ENCODE measurements at regions not wholly inside any gene's neighbourhood (a gene's known extent, or its start where the extent isn't known, plus 50 kb on each side); places are given as distances from the start of the nearest gene placed in this dataset.

- H2AFZ ChIP-seq (ENCODE audit: low read depth, low read length) = no peak overlapping the region
- no peaks in the 10 kb centered on the region for H3K9me3 ChIP-seq (ENCODE audit: insufficient read depth, low read length)
- no peak overlapping the region for H3K9ac ChIP-seq (ENCODE audit: low read length)
- no peaks in the 10 kb centered on the region for H3K27me3 ChIP-seq (ENCODE audit: low read depth, low read length)
- H3K36me3 ChIP-seq (replicated peaks; ENCODE audit: low read depth, low read length) = no peaks in the 10 kb centered on the region
- H3K4me1 ChIP-seq (ENCODE audit: low read length) = no peaks in the 10 kb centered on the region
- no peak overlapping the region for H3K4me3 ChIP-seq (ENCODE audit: low read length)
- no peaks in the 10 kb centered on the region for H3K79me2 ChIP-seq (ENCODE audit: low read length)
- no peak overlapping the region for H3K27ac ChIP-seq (ENCODE audit: low read length)
- H3K4me2 ChIP-seq (ENCODE audit: low read length) = no peak overlapping the region
- TF ChIP-seq CTCF (IDR thresholded peaks at IDR 0.05; ENCODE audit: low read depth, low read length) (no peak), EZH2phosphoT487 (IDR thresholded peaks at IDR 0.05; ENCODE audit: low read depth) (no peak)
- no peaks in the 10 kb centered on the region for H4K20me1 ChIP-seq (ENCODE audit: insufficient read depth, low read length)
Measured at GRCh38 chr11:97934572-97935208, 1086.1 kb upstream of the CNTN5 start.

DNA sequence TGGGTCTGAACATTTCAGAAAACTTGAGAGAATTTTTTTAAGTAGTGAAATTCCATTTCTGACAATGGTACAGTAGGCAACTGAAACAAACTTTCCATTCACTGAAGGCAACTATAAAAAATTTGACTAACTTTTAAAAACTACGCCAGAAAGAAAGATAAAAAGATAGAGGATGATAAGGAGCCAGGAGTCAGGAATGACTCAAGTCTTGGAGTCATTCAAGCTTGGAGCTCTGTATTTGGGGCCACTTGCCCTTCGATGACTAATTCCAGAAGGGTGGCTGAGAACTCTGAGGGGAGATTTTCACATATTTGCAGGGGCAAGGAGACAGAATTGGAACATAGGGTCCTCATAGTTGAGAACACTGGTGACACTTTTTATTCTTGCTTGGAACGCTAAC, 1083.2 kb upstream of the CNTN5 start:
- H3K9me3 ChIP-seq (ENCODE audit: insufficient read depth, low read length) = no peaks in the 10 kb centered on the region
- no peak overlapping the region for H3K4me2 ChIP-seq (ENCODE audit: low read length)
- no peaks in the 10 kb centered on the region for H4K20me1 ChIP-seq (ENCODE audit: insufficient read depth, low read length)
- no peak overlapping the region for H3K4me3 ChIP-seq (ENCODE audit: low read length)
- TF ChIP-seq CTCF (IDR thresholded peaks at IDR 0.05; ENCODE audit: low read depth, low read length) = no peak
- no peaks in the 10 kb centered on the region for H3K4me1 ChIP-seq (ENCODE audit: low read length)
- no peak overlapping the region for H3K9ac ChIP-seq (ENCODE audit: low read length)
- H2AFZ ChIP-seq (ENCODE audit: low read depth, low read length) = no peak overlapping the region
- H3K27me3 ChIP-seq (ENCODE audit: low read depth, low read length) = no peaks in the 10 kb centered on the region
- H3K27ac ChIP-seq (ENCODE audit: low read length) = no peak overlapping the region
- H3K79me2 ChIP-seq (ENCODE audit: low read length) = no peaks in the 10 kb centered on the region
- H3K36me3 ChIP-seq (replicated peaks; ENCODE audit: low read depth, low read length) = no peaks in the 10 kb centered on the region

DNA sequence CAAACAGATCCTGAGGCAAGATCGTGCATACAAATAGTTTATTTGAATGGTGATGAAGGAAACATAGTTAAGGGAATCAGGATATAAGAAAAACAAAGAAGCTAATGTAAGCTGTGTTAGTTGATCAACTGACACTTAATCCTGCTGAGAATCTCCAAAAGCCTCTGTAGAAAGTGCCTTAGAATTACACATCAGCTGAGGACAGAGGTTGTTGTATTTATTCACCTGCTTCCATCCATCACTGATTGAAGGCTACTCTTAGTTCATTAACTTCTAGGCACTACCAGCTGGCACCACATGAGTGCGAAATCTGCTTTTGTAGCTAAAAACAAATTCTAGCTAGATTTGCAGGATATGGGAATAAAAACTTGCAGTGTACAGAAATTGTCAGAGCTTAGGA, 1082.0 kb upstream of the CNTN5 start:
- H3K9me3 ChIP-seq (ENCODE audit: insufficient read depth, low read length) = no peaks in the 10 kb centered on the region
- no peak overlapping the region for H2AFZ ChIP-seq (ENCODE audit: low read depth, low read length)

GRCh38 chr11:97943493-97943892, 1077.3 kb upstream of the CNTN5 start:
- H3K4me1 ChIP-seq (ENCODE audit: low read length) = no peaks in the 10 kb centered on the region
- H2AFZ ChIP-seq (ENCODE audit: low read depth, low read length) = no peak overlapping the region
- TF ChIP-seq CTCF (IDR thresholded peaks at IDR 0.05; ENCODE audit: low read depth, low read length) = no peak
- TF ChIP-seq EZH2phosphoT487 (IDR thresholded peaks at IDR 0.05; ENCODE audit: low read depth) = no peak
- no peak overlapping the region for H3K27ac ChIP-seq (ENCODE audit: low read length)
- H3K4me3 ChIP-seq (ENCODE audit: low read length) = no peak overlapping the region
- H3K9me3 ChIP-seq (ENCODE audit: insufficient read depth, low read length) = no peaks in the 10 kb centered on the region
- no peaks in the 10 kb centered on the region for H3K36me3 ChIP-seq (replicated peaks; ENCODE audit: low read depth, low read length)
- no peaks in the 10 kb centered on the region for H4K20me1 ChIP-seq (ENCODE audit: insufficient read depth, low read length)
- no peaks in the 10 kb centered on the region for H3K79me2 ChIP-seq (ENCODE audit: low read length)
- no peak overlapping the region for H3K4me2 ChIP-seq (ENCODE audit: low read length)
- no peak overlapping the region for H3K9ac ChIP-seq (ENCODE audit: low read length)
- no peaks in the 10 kb centered on the region for H3K27me3 ChIP-seq (ENCODE audit: low read depth, low read length)

More for the DNA sequence above, 1082.0 kb upstream of the CNTN5 start:
- no peak overlapping the region for H3K9ac ChIP-seq (ENCODE audit: low read length)
- H3K4me1 ChIP-seq (ENCODE audit: low read length) = no peaks in the 10 kb centered on the region
- no peak overlapping the region for H3K4me2 ChIP-seq (ENCODE audit: low read length)
- H3K36me3 ChIP-seq (replicated peaks; ENCODE audit: low read depth, low read length) = no peaks in the 10 kb centered on the region
- no peak overlapping the region for H3K27ac ChIP-seq (ENCODE audit: low read length)
- no peaks in the 10 kb centered on the region for H3K27me3 ChIP-seq (ENCODE audit: low read depth, low read length)
- H3K79me2 ChIP-seq (ENCODE audit: low read length) = no peaks in the 10 kb centered on the region
- TF ChIP-seq CTCF (IDR thresholded peaks at IDR 0.05; ENCODE audit: low read depth, low read length) (no peak), EZH2phosphoT487 (IDR thresholded peaks at IDR 0.05; ENCODE audit: low read depth) (no peak)
- H4K20me1 ChIP-seq (ENCODE audit: insufficient read depth, low read length) = no peaks in the 10 kb centered on the region
- H3K4me3 ChIP-seq (ENCODE audit: low read length) = no peak overlapping the region

All from OCI-LY3 (cell line).